Peyer's patch (tissue), 4 donors: ENCODE measurements at regions not wholly inside any gene's neighbourhood (a gene's known extent, or its start where the extent isn't known, plus 50 kb on each side); places are given as distances from the start of the nearest gene placed in this dataset.

Experiments used
- DNase-seq, 3 donors: peaks; one replicate each; pipeline ENCODE4 v3.0.0-alpha.2; 2017 to 2019
- H3K27ac ChIP-seq, 4 donors: fragments of 200-600 bp; sonication (generic); one replicate each; pipeline ENCODE4 v1.5.1; 2016 to 2019
- H3K27me3 ChIP-seq, 2 donors: fragments of 200-600 bp; sonication (generic); one replicate each; pipeline ENCODE4 v1.5.1; 2019
- H3K36me3 ChIP-seq, 3 donors: fragments of 200-600 bp; sonication (generic); one replicate each; pipeline ENCODE4 v1.5.1; 2016 to 2019
- H3K4me1 ChIP-seq, 4 donors: fragments of 200-600 bp; sonication (generic); one replicate each; pipeline ENCODE4 v1.5.1; 2016 to 2019
- H3K4me3 ChIP-seq, 4 donors: fragments of 200-600 bp; sonication (generic); 1 replicate in 3 of 4; 2 replicates in 1 of 4; pipeline ENCODE4 v1.5.1; 2016 to 2019; ENCODE audit warnings: mild to moderate bottlenecking in 1 of 4
- H3K9me3 ChIP-seq, 4 donors: fragments of 200-600 bp; sonication (generic); one replicate each; pipeline ENCODE4 v1.5.1; 2016 to 2019; ENCODE audit warnings: mild to moderate bottlenecking in 1 of 4
- CTCF ChIP-seq, 6 experiments: fragments of 450-650 bp in 4 of 6; fragments of 200-600 bp in 2 of 6; sonication (generic) in 1 of 6; IDR thresholded peaks; one replicate each; pipeline ENCODE4 v1.5.1; 2017 to 2019; ENCODE audit warnings: antibody characterized with exemption in 6 of 6, mild to moderate bottlenecking in 3 of 6, moderate library complexity in 1 of 6
- POLR2A ChIP-seq, 2 donors: fragments of 450-650 bp; IDR thresholded peaks; one replicate each; pipeline ENCODE4 v1.5.1; 2017; ENCODE audit warnings: antibody characterized with exemption in 2 of 2, mild to moderate bottlenecking in 2 of 2, moderate library complexity in 2 of 2

GRCh38 chr11:128216198-128216597 lies 371.2 kb downstream of the ETS1 start:
- Histone ChIP-seq H3K9me3 (no peaks in the 10 kb centered on the region), H3K4me3 (no peak overlapping the region), H3K36me3 (no peaks in the 10 kb centered on the region), H3K27me3 (no peaks in the 10 kb centered on the region), H3K27ac (no peak overlapping the region), H3K4me1 (no peaks in the 10 kb centered on the region)
- no peak for TF ChIP-seq POLR2A (IDR thresholded peaks at IDR 0.05)
- TF ChIP-seq CTCF (IDR thresholded peaks at IDR 0.05) = no peak
- DNase-seq = no peak

- no peak for DNase-seq
- TF ChIP-seq POLR2A (IDR thresholded peaks at IDR 0.05) (no peak), CTCF (IDR thresholded peaks at IDR 0.05) (no peak)
Measured at GRCh38 chr11:128215238-128215882, 372.0 kb downstream of the ETS1 start.

GRCh38 chr11:128214263-128214662 lies 373.1 kb downstream of the ETS1 start:
- TF ChIP-seq CTCF (IDR thresholded peaks at IDR 0.05) (no peak), POLR2A (IDR thresholded peaks at IDR 0.05) (no peak)
- H3K9me3 ChIP-seq = no peaks in the 10 kb centered on the region
- no peaks in the 10 kb centered on the region for H3K36me3 ChIP-seq
- no peaks in the 10 kb centered on the region for H3K4me1 ChIP-seq
- no peaks in the 10 kb centered on the region for H3K27me3 ChIP-seq
- H3K27ac ChIP-seq = no peak overlapping the region
- no peak overlapping the region for H3K4me3 ChIP-seq
- no peak for DNase-seq

More at GRCh38 chr11:128215238-128215882, 372.0 kb downstream of the ETS1 start:
- Histone ChIP-seq H3K36me3 (no peaks in the 10 kb centered on the region), H3K9me3 (no peaks in the 10 kb centered on the region), H3K4me3 (no peak overlapping the region), H3K27me3 (no peaks in the 10 kb centered on the region), H3K4me1 (no peaks in the 10 kb centered on the region), H3K27ac (no peak overlapping the region)

- Histone ChIP-seq H3K36me3 (no peaks in the 10 kb centered on the region), H3K27ac (no peak overlapping the region), H3K27me3 (no peaks in the 10 kb centered on the region), H3K4me1 (no peaks in the 10 kb centered on the region), H3K9me3 (no peaks in the 10 kb centered on the region), H3K4me3 (no peak overlapping the region)
- DNase-seq = no peak
- TF ChIP-seq POLR2A (IDR thresholded peaks at IDR 0.05) = no peak
- TF ChIP-seq CTCF (IDR thresholded peaks at IDR 0.05) = no peak
Measured at GRCh38 chr11:128213461-128213860, 373.9 kb downstream of the ETS1 start.

- Histone ChIP-seq H3K9me3 (no peaks in the 10 kb centered on the region), H3K27ac (no peak overlapping the region), H3K4me1 (no peaks in the 10 kb centered on the region), H3K27me3 (no peaks in the 10 kb centered on the region), H3K36me3 (no peaks in the 10 kb centered on the region), H3K4me3 (no peak overlapping the region)
- DNase-seq = no peak
- TF ChIP-seq POLR2A (IDR thresholded peaks at IDR 0.05) (no peak), CTCF (IDR thresholded peaks at IDR 0.05) (no peak)
Measured at GRCh38 chr11:128212324-128212723, 375.0 kb downstream of the ETS1 start.
